ENCODE measurements at regions not wholly inside any gene's neighbourhood (a gene's known extent, or its start where the extent isn't known, plus 50 kb on each side); places are given as distances from the start of the nearest gene placed in this dataset.

DNA sequence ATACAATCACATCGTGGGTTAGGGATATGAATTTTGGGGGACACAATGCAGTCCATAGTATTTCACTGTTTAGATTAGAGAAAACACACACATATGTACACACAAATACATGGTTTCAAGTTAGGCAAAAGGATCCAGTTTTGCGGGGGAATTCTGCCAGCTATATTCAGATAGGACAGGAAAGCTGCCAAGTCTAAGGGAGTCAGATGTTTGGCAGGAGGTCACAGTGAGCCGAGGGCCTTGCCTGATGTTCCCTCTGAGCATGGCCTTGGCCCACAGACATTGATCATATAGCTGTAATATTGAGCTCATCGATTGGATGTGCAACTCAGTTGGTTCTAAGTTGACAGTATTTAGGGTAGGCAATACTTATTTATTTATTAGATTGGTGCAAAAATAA is 122.8 kb downstream of the ADRA2A start:
- no peak overlapping the region; the same call in 1 of the 2 replicates for H2AFZ ChIP-seq (ENCODE audit: low read depth)
- H3K9ac ChIP-seq, result no peak overlapping the region
- no peaks in the 10 kb centered on the region for H3K4me1 ChIP-seq (ENCODE audit: low read depth, poor library complexity, severe bottlenecking)
- H3K79me2 ChIP-seq (ENCODE audit: insufficient read depth, low read depth), result no peaks in the 10 kb centered on the region
- no peaks in the 10 kb centered on the region for H4K20me1 ChIP-seq (ENCODE audit: insufficient read depth)
- H3K36me3 ChIP-seq (ENCODE audit: insufficient read depth), result no peaks in the 10 kb centered on the region
- H3K27me3 ChIP-seq (ENCODE audit: insufficient read depth, low read depth), result no peaks in the 10 kb centered on the region
- H3K27ac ChIP-seq, result no peak overlapping the region
- TF ChIP-seq, protein P1, sequence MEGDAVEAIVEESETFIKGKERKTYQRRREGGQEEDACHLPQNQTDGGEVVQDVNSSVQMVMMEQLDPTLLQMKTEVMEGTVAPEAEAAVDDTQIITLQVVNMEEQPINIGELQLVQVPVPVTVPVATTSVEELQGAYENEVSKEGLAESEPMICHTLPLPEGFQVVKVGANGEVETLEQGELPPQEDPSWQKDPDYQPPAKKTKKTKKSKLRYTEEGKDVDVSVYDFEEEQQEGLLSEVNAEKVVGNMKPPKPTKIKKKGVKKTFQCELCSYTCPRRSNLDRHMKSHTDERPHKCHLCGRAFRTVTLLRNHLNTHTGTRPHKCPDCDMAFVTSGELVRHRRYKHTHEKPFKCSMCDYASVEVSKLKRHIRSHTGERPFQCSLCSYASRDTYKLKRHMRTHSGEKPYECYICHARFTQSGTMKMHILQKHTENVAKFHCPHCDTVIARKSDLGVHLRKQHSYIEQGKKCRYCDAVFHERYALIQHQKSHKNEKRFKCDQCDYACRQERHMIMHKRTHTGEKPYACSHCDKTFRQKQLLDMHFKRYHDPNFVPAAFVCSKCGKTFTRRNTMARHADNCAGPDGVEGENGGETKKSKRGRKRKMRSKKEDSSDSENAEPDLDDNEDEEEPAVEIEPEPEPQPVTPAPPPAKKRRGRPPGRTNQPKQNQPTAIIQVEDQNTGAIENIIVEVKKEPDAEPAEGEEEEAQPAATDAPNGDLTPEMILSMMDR (conservative IDR thresholded peaks at IDR 0.05; ENCODE audit: low read depth, low read length), result no peak
- no peak overlapping the region for H3K4me2 ChIP-seq
- no peak overlapping the region for H3K4me3 ChIP-seq (IDR thresholded peaks at IDR 0.05; ENCODE audit: insufficient read depth, low read depth, low read length)

DNA sequence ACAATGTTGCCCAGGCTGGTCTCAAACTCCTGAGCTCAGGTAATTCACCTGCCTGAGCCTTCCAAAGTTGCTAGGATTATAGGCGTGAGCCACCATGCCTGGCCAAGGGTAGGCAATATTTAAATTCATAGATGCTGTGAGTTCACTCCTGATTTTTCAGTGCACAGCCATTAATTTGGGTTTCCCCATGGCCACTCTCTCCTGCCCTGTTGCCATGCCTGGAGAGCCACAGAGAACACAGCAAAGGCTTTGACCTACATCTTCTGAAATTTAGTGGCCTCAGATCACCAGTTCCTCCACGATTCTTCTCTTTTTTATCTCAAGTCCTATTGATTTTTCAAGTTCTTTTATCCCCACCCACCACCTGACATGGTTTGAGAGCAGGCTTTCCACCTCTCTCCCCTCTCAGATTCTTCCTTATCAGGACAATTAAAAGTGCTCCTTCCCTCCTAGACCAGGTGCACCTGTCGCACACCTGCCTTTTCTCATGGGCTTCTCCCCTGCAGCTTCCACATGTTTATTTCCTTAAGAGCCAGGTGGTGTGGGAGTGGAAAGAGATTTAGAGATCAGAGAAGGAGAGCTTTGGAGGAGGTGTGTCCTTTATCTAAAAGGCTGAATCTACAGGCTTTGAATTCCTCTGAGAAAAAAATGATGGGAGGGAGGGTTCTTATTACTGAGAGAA is 123.8 kb downstream of the ADRA2A start:
- no peak overlapping the region for H3K9ac ChIP-seq
- TF ChIP-seq, protein P1 (conservative IDR thresholded peaks at IDR 0.05; ENCODE audit: low read depth, low read length), result no peak
- H3K27ac ChIP-seq, result no peak overlapping the region
- no peak overlapping the region for H3K4me3 ChIP-seq (IDR thresholded peaks at IDR 0.05; ENCODE audit: insufficient read depth, low read depth, low read length)
- H4K20me1 ChIP-seq (ENCODE audit: insufficient read depth), result no peaks in the 10 kb centered on the region
- H2AFZ ChIP-seq (ENCODE audit: low read depth), result no peak overlapping the region
- no peaks in the 10 kb centered on the region for H3K36me3 ChIP-seq (ENCODE audit: insufficient read depth)
- no peaks in the 10 kb centered on the region for H3K27me3 ChIP-seq (ENCODE audit: insufficient read depth, low read depth)
- H3K79me2 ChIP-seq (ENCODE audit: insufficient read depth, low read depth), result no peaks in the 10 kb centered on the region
- H3K4me1 ChIP-seq (ENCODE audit: low read depth, poor library complexity, severe bottlenecking), result no peaks in the 10 kb centered on the region
- H3K4me2 ChIP-seq, result no peak overlapping the region

DNA sequence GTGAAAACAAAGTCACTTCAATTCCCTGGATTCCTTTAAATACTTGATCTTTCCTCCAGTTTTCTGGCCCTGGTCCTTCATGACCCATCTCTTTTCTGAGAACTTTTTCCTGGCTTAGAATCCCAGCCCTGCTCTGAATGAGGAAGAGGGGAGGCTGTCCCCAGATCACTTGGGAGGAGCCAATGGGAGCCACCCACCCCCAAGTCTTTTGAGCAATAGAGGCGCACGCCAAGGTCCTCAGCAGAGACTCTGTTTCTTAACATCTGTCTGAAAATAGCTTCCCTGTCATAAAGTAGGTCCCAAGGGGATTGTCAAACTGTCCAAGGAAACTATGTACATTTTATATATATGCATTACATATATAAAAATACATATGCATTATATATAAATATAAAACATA is 126.8 kb downstream of the ADRA2A start:
- TF ChIP-seq, protein P1 (conservative IDR thresholded peaks at IDR 0.05; ENCODE audit: low read depth, low read length), result no peak
- Histone ChIP-seq H2AFZ (ENCODE audit: low read depth) (no peak overlapping the region), H3K79me2 (ENCODE audit: insufficient read depth, low read depth) (no peaks in the 10 kb centered on the region), H3K4me1 (ENCODE audit: low read depth, poor library complexity, severe bottlenecking) (no peaks in the 10 kb centered on the region), H3K4me2 (no peak overlapping the region), H4K20me1 (ENCODE audit: insufficient read depth) (no peaks in the 10 kb centered on the region), H3K9ac (no peak overlapping the region), H3K27me3 (ENCODE audit: insufficient read depth, low read depth) (no peaks in the 10 kb centered on the region), H3K36me3 (ENCODE audit: insufficient read depth) (no peaks in the 10 kb centered on the region), H3K4me3 (IDR thresholded peaks at IDR 0.05; ENCODE audit: insufficient read depth, low read depth, low read length) (no peak overlapping the region), H3K27ac (no peak overlapping the region)

DNA sequence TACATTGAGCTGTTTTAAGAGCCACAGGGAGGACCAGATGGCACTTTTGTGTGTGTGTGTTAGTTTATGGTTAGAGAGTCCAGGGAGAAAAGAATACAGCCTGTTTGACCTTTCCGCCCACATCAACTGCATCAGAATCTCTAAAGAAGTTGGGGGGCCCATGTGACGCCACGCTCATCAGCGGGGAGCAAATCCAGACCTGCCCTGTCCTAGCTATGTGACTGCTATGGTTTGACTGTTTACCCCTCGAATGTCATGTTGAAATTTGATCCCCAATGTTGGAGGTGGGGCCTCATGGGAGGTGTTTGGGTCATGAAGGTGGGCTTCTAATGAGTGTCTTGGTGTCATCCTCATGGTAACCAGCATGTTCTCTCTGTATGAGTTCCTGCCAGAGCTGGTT is 128.0 kb downstream of the ADRA2A start:
- no peaks in the 10 kb centered on the region for H4K20me1 ChIP-seq (ENCODE audit: insufficient read depth)
- no peaks in the 10 kb centered on the region for H3K79me2 ChIP-seq (ENCODE audit: insufficient read depth, low read depth)
- no peaks in the 10 kb centered on the region for H3K4me1 ChIP-seq (ENCODE audit: low read depth, poor library complexity, severe bottlenecking)
- H3K27ac ChIP-seq, result no peak overlapping the region
- TF ChIP-seq, protein P1 (conservative IDR thresholded peaks at IDR 0.05; ENCODE audit: low read depth, low read length), result no peak
- no peaks in the 10 kb centered on the region for H3K27me3 ChIP-seq (ENCODE audit: insufficient read depth, low read depth)
- no peak overlapping the region for H3K4me3 ChIP-seq (IDR thresholded peaks at IDR 0.05; ENCODE audit: insufficient read depth, low read depth, low read length)
- H3K4me2 ChIP-seq, result no peak overlapping the region
- H3K9ac ChIP-seq, result no peak overlapping the region
- H2AFZ ChIP-seq (ENCODE audit: low read depth), result no peak overlapping the region
- no peaks in the 10 kb centered on the region for H3K36me3 ChIP-seq (ENCODE audit: insufficient read depth)

Measured in KMS-11 (cell line).